ENCODE measurements at regions not wholly inside any gene's neighbourhood (a gene's known extent, or its start where the extent isn't known, plus 50 kb on each side); places are given as distances from the start of the nearest gene placed in this dataset.

DNA sequence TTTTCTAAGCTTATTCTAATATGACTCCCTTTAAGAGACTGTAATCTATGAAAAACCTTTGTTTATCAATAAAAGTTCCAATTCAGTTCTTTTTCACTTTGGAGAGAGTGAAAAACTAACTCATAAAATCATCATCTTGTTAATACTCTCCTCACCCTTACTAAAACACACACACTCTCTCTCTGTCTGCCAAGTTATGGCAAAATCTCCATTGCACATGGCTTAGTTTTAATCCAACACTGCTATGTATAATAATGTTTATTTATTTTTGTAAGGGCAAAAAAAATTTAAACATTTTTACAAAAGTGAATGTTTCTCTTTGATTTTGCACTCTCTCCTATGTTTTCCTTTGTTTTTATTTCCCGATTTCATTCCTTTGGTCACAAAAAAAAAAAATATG is 253.2 kb downstream of the BMP7 start:
- H3K36me3 Mint-ChIP-seq (ENCODE audit: insufficient read depth, unreplicated experiment), result no peaks in the 10 kb centered on the region
- CTCF ChIA-PET, result interaction anchor here (1.1 kb wide), 1 partner anchor 17 kb away, joined by 3 read pairs; no protein-coding TSS in a partner anchor
- TF ChIP-seq, protein P1, sequence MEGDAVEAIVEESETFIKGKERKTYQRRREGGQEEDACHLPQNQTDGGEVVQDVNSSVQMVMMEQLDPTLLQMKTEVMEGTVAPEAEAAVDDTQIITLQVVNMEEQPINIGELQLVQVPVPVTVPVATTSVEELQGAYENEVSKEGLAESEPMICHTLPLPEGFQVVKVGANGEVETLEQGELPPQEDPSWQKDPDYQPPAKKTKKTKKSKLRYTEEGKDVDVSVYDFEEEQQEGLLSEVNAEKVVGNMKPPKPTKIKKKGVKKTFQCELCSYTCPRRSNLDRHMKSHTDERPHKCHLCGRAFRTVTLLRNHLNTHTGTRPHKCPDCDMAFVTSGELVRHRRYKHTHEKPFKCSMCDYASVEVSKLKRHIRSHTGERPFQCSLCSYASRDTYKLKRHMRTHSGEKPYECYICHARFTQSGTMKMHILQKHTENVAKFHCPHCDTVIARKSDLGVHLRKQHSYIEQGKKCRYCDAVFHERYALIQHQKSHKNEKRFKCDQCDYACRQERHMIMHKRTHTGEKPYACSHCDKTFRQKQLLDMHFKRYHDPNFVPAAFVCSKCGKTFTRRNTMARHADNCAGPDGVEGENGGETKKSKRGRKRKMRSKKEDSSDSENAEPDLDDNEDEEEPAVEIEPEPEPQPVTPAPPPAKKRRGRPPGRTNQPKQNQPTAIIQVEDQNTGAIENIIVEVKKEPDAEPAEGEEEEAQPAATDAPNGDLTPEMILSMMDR (IDR thresholded peaks at IDR 0.05; ENCODE audit: unreplicated experiment), result no peak
- BruUV-seq (replicated peaks), result no TSS peak
- H3K4me3 Mint-ChIP-seq (ENCODE audit: unreplicated experiment), result no peak overlapping the region
- POLR2A ChIA-PET, result interaction anchor here (1.2 kb wide), 1 partner anchor 12 kb away, joined by 6 read pairs; no protein-coding TSS in a partner anchor
- no peaks in the 10 kb centered on the region for H3K27me3 Mint-ChIP-seq (ENCODE audit: insufficient read depth, unreplicated experiment)
- intact Hi-C loops (cut with micrococcal nuclease), result no loop called here
- DNase-seq (ENCODE audit: unreplicated experiment), result no peak
- H3K4me1 Mint-ChIP-seq (ENCODE audit: insufficient read depth, unreplicated experiment), result peaks cover 2% of the 10 kb centered on the region
- no peak overlapping the region for H3K27ac Mint-ChIP-seq (ENCODE audit: low read depth, unreplicated experiment)
- H3K9me3 Mint-ChIP-seq (ENCODE audit: unreplicated experiment), result no peaks in the 10 kb centered on the region

DNA sequence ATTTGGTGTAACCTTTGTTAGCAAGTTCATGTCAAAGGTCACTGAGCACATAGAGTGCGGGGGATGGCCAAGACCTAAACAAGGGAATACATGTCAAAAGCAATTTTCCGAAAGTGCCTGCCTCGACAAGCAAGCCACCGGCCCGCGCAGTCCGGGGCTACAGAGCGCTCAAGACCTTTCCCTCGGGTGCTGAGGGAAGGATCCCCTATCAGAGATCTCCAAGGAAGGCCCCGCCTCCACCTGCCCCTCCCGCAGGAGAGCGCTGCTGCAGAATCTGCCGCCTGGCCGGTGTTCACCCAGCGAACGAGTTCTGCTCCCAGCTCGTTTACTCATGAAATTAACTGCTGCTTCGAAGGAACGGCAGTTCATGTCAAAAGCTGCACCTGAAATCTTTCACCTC is 252.7 kb downstream of the BMP7 start:
- Mint-ChIP-seq H3K4me3 (ENCODE audit: unreplicated experiment) (no peak overlapping the region), H3K4me1 (ENCODE audit: insufficient read depth, unreplicated experiment) (no peaks in the 10 kb centered on the region), H3K36me3 (ENCODE audit: insufficient read depth, unreplicated experiment) (no peaks in the 10 kb centered on the region), H3K9me3 (ENCODE audit: unreplicated experiment) (no peaks in the 10 kb centered on the region), H3K27ac (ENCODE audit: low read depth, unreplicated experiment) (no peak overlapping the region), H3K27me3 (ENCODE audit: insufficient read depth, unreplicated experiment) (no peaks in the 10 kb centered on the region)
- TF ChIP-seq, protein P1 (IDR thresholded peaks at IDR 0.05; ENCODE audit: unreplicated experiment), result no peak
- no peak for DNase-seq (ENCODE audit: unreplicated experiment)
- BruUV-seq (replicated peaks), result no TSS peak
- ChIA-PET POLR2A (no interaction called here), CTCF (interaction anchor here (0.7 kb wide), 1 partner anchor 18 kb away, joined by 3 read pairs; no protein-coding TSS in a partner anchor)
- intact Hi-C loops (cut with micrococcal nuclease), result no loop called here

DNA sequence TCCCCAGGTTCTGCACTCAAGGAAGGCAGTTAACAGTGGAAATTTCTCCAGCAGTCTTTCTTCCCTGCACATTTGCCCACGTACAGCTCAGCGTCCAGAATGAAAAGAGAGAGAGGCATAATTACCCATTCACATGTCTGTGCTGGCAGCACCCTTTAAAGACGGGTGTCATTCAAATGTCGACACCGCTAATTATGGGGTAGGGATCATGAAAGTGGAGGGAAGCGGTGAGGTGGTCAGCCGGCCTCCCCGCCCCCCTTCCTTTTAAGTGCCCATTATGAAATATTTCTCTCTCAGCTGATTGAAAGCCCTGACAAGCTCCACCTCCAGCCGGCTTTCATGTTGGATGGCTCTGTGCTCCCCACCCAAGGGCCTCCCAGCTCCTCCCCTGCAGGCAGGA is 246.1 kb downstream of the BMP7 start:
- CTCF ChIA-PET, result interaction anchor here (1.2 kb wide), 1 partner anchor 25 kb away, joined by 3 read pairs; no protein-coding TSS in a partner anchor
- no peak for DNase-seq (ENCODE audit: unreplicated experiment)
- Mint-ChIP-seq H3K27me3 (ENCODE audit: insufficient read depth, unreplicated experiment) (peaks cover 45% of the 10 kb centered on the region), H3K27ac (ENCODE audit: low read depth, unreplicated experiment) (no peak overlapping the region), H3K4me1 (ENCODE audit: insufficient read depth, unreplicated experiment) (no peaks in the 10 kb centered on the region), H3K36me3 (ENCODE audit: insufficient read depth, unreplicated experiment) (no peaks in the 10 kb centered on the region), H3K9me3 (ENCODE audit: unreplicated experiment) (no peaks in the 10 kb centered on the region), H3K4me3 (ENCODE audit: unreplicated experiment) (no peak overlapping the region)
- POLR2A ChIA-PET, result interaction anchor here (0.6 to 1.5 kb wide), 3 partner anchors 23 to 492 kb away, joined by 3 to 4 read pairs (median 4); no protein-coding TSS in a partner anchor
- no TSS peak for BruUV-seq (replicated peaks)
- intact Hi-C loops (cut with micrococcal nuclease), result no loop called here
- TF ChIP-seq, protein P1 (IDR thresholded peaks at IDR 0.05; ENCODE audit: unreplicated experiment), result no peak

DNA sequence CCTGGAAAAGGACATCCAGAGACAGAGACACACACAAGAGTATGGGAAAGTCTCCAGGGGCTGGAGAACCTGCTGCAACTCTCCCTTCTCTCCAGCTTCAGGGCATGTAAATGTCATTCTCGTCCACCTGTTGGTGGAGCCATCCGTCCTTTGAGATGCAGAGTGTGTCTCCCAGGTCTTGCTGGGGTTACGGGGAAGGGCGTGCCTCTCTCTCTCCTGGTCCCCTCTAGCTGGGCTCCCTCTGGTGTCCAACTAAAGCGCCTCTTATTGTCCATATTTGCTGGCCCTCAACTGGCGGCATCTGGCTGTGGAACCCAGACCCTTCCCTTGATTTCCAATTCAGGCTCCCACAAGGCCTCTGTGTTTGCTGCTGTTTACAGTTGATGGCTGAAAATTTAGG is 244.1 kb downstream of the BMP7 start:
- no TSS peak for BruUV-seq (replicated peaks)
- no peaks in the 10 kb centered on the region for H3K36me3 Mint-ChIP-seq (ENCODE audit: insufficient read depth, unreplicated experiment)

More for the DNA sequence above, 244.1 kb downstream of the BMP7 start:
- no peaks in the 10 kb centered on the region for H3K9me3 Mint-ChIP-seq (ENCODE audit: unreplicated experiment)
- H3K4me3 Mint-ChIP-seq (ENCODE audit: unreplicated experiment), result no peak overlapping the region
- no peaks in the 10 kb centered on the region for H3K4me1 Mint-ChIP-seq (ENCODE audit: insufficient read depth, unreplicated experiment)
- ChIA-PET POLR2A (no interaction called here), CTCF (interaction anchor here (0.5 to 0.8 kb wide), 2 partner anchors 17 to 69 kb away, joined by 3 to 4 read pairs; no protein-coding TSS in a partner anchor)
- DNase-seq (ENCODE audit: unreplicated experiment), result no peak
- peaks cover 50% of the 10 kb centered on the region for H3K27me3 Mint-ChIP-seq (ENCODE audit: insufficient read depth, unreplicated experiment)
- no peak overlapping the region for H3K27ac Mint-ChIP-seq (ENCODE audit: low read depth, unreplicated experiment)
- TF ChIP-seq, protein P1 (IDR thresholded peaks at IDR 0.05; ENCODE audit: unreplicated experiment), result no peak
- intact Hi-C loops (cut with micrococcal nuclease), result no loop called here
